Stimulated activated naive B cell treated with anti-CD40 and anti-IgM and Interleukin-4, amounts not matched to agents 10 μg/mL and 1 μg/mL and 100 μg/mL, for 72 hours (primary cell): ENCODE measurements at regions not wholly inside any gene's neighbourhood (a gene's known extent, or its start where the extent isn't known, plus 50 kb on each side); places are given as distances from the start of the nearest gene placed in this dataset.
A peak's percentile ranks its signal among the peaks of the same experiment; 100 is the strongest.

Source experiments
- ATAC-seq, 2 donors: fragments of 150-1000 bp; cut with Tn5 transposase; replicated peaks; 2 replicates each; pipeline ENCODE4 v1.10.0; 2021; ENCODE audit warnings: moderate library complexity in 1 of 2
- DNase-seq: peaks from one replicate; pipeline ENCODE4 v3.0.0; 2021
- H3K27ac Mint-ChIP-seq: one replicate; pipeline ENCODE4 v1.8.0; 2022; ENCODE audit warnings: mild to moderate bottlenecking, mixed read lengths
- H3K27me3 Mint-ChIP-seq, 2 donors: one replicate each; pipeline ENCODE4 v1.8.0; 2022; ENCODE audit warnings: mixed read lengths in 2 of 2
- H3K36me3 Mint-ChIP-seq, 2 donors: one replicate each; pipeline ENCODE4 v1.8.0; 2022; ENCODE audit warnings: mixed read lengths in 2 of 2, mild to moderate bottlenecking in 1 of 2
- H3K4me1 Mint-ChIP-seq, 2 donors: one replicate each; pipeline ENCODE4 v1.8.0; 2022; ENCODE audit warnings: mixed read lengths in 2 of 2, mild to moderate bottlenecking in 1 of 2
- H3K4me3 Mint-ChIP-seq, 2 donors: one replicate each; pipeline ENCODE4 v1.8.0; 2022; ENCODE audit warnings: mild to moderate bottlenecking in 2 of 2, mixed read lengths in 2 of 2, moderate library complexity in 1 of 2
- H3K9me3 Mint-ChIP-seq, 2 donors: one replicate each; pipeline ENCODE4 v1.8.0; 2022; ENCODE audit warnings: mixed read lengths in 2 of 2, mild to moderate bottlenecking in 1 of 2

DNA sequence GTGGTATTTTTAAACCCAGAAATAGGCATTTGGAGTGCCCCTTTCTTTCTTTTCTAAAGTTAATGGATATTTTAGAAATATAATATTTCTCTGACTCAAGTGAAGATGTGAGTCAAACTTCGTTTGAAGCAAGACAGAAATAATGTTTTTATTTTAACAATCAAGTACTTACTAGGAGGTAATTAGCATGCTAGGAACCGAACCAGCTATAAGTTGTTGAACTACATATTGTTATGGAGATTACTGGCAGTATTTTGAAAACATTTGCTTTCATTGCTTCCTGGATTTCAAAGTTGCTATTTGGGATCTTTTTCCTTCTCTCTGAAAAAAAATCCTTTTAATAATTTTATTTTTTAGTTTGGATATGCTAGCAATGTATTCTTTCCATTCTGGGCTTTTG, 225.2 kb downstream of the NEDD1 start:
- DNase-seq (no peak), ATAC-seq (no peak)
- no peaks in the 10 kb centered on the region for H3K4me1 Mint-ChIP-seq

DNA sequence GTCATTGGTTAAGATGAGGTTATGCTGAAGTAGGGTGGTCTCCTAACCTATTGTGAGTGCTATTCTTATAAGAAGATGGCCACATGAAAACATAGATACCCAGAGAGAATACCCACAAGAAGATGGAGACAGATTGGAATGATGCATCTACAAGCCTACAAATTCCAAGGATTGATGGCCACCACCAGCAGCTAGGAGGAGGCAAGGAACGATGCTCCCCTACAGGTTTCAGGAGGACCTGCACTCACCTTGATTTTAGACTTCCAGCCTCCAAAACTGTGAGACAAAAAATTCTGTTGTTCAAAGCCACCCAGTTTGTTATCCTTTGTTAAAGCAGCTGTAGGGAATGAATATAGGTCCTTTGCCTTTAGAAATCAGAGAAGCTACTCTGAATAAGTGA, 227.4 kb downstream of the NEDD1 start:
- no peaks in the 10 kb centered on the region for H3K4me1 Mint-ChIP-seq
- DNase-seq, result no peak
- H3K36me3 Mint-ChIP-seq, result no peaks in the 10 kb centered on the region
- peaks cover 5 to 10% of the 10 kb centered on the region in 2 donors for H3K27me3 Mint-ChIP-seq
- no peak for ATAC-seq
- no peak overlapping the region for H3K4me3 Mint-ChIP-seq
- no peak overlapping the region for H3K27ac Mint-ChIP-seq
- peaks cover 2 to 4% of the 10 kb centered on the region in 2 donors for H3K9me3 Mint-ChIP-seq

More for the DNA sequence above, 225.2 kb downstream of the NEDD1 start:
- Mint-ChIP-seq H3K4me3 (no peak overlapping the region), H3K27me3 (peaks cover 5 to 10% of the 10 kb centered on the region in 2 donors), H3K9me3 (peaks cover 3 to 6% of the 10 kb centered on the region in 2 donors), H3K36me3 (no peaks in the 10 kb centered on the region), H3K27ac (no peak overlapping the region)

DNA sequence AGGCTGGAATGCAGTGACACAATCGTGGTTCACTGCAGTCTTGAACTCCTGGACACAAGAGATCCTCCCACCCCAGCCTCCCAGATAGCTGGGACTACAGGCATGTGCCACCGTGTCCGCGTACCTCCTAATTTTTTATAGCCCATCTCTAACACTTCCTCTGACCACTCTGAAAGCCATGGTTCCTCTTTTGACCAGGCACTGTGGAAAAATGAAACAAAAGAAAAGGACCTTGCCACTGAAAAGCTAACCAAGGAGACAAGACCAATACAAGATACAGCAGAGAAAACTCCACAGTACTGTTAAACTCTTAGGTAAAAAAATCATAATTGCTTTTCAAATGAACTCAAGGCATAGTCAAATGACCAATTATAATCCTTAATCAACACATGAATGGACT, 233.3 kb downstream of the NEDD1 start:
- Mint-ChIP-seq H3K4me3 (no peak overlapping the region), H3K4me1 (no peaks in the 10 kb centered on the region), H3K27ac (no peak overlapping the region), H3K36me3 (no peaks in the 10 kb centered on the region), H3K27me3 (peaks cover 23 to 32% of the 10 kb centered on the region in 2 donors), H3K9me3 (peaks cover 0 to 4% of the 10 kb centered on the region in 2 donors)
- DNase-seq, result no peak
- no peak for ATAC-seq

DNA sequence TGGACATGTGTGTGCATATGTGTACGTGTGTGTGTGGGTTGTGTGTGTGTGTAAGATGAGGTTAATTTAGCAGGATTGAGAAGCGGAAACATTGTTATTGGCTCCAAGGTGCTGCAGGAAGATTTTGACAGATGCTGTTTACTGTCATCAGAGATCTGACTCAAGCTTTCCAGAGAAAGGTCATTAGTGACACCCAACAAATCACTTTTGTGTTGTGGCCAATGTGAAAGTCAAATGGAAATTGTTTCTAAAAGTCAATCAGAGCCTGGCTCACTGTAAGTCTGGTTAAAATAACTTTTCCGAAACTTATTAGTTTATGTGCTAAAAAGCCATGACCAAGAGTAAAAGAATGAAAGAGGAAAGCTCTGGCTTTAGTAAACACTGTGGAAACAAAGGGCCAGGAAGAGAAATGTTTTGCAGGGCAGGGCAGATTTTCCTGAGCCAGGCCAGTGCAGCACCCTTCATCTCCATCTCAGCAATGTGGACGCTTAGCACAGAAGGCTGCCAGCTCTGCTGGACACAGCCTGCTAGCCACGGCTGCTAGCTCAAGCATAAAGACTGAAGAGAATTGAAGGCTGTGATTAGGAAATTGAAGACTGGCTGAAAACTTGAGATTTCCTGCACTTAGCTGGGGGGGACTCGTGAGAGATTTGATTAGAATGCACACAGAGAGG, 235.8 kb downstream of the NEDD1 start:
- Mint-ChIP-seq H3K9me3 (peaks cover 0 to 4% of the 10 kb centered on the region in 2 donors), H3K4me3 (no peak overlapping the region), H3K27me3 (peaks cover 26 to 32% of the 10 kb centered on the region in 2 donors), H3K36me3 (no peaks in the 10 kb centered on the region), H3K27ac (no peak overlapping the region), H3K4me1 (no peaks in the 10 kb centered on the region)
- no peak for DNase-seq
- no peak for ATAC-seq

DNA sequence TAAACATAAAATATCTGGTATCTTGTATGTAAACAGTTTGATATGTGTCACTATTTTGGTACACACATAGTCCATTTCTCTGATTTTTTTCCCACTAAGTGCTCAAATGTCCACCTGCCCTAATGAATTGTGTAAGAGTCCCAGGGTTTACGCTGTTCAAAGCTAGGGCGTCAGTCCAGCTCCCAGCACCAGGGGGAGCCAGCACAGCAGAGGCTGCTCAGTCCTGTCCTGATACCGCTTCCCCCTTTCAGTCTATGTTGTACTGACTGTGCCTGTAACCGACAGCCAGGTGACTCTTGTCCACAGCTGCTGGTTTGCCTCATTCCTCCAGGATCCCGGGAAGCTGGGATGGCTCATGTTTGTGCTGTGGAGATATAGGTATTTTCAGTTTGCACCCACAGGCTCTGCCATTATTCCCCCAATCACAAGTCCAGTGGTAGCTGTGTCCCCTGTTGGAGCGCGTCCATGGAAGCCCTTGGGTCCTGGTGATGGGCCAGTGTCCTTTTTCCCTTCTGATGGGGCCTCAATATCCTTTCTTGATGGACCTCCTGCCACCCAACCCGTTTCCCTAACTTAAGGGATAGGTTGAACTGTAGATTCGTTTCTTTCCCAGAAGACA, 242.0 kb downstream of the NEDD1 start:
- Mint-ChIP-seq H3K27ac (no peak overlapping the region), H3K36me3 (no peaks in the 10 kb centered on the region), H3K4me1 (no peaks in the 10 kb centered on the region), H3K9me3 (no peaks in the 10 kb centered on the region), H3K4me3 (no peak overlapping the region), H3K27me3 (peaks cover 12 to 21% of the 10 kb centered on the region in 2 donors)
- ATAC-seq (peak; percentile 99 to 100), DNase-seq (peak; percentile 51)

DNA sequence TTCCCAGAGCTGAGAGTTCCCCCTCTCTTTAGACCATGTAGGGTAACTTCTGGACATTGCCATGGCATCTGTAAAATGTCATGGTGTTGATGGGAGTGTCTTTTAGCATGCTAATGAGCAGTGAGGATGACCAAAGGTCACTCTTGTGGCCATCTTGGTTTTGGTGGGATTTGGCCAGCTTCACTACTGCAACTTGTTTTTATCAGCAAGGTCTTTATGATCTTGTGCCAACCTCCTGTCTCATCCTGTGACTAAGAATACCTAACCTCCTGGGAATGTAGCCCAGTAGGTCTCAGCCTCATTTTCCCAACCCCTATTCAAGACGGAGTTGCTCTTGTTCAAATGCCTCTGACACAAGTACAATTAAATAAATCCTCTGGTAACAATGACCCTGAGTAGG, 244.4 kb downstream of the NEDD1 start:
- DNase-seq (no peak), ATAC-seq (no peak)
- H3K27me3 Mint-ChIP-seq, result peaks cover 3 to 16% of the 10 kb centered on the region in 2 donors
- H3K27ac Mint-ChIP-seq, result no peak overlapping the region
- no peak overlapping the region for H3K4me3 Mint-ChIP-seq
- H3K4me1 Mint-ChIP-seq, result no peaks in the 10 kb centered on the region
- H3K9me3 Mint-ChIP-seq, result no peaks in the 10 kb centered on the region
- H3K36me3 Mint-ChIP-seq, result no peaks in the 10 kb centered on the region

DNA sequence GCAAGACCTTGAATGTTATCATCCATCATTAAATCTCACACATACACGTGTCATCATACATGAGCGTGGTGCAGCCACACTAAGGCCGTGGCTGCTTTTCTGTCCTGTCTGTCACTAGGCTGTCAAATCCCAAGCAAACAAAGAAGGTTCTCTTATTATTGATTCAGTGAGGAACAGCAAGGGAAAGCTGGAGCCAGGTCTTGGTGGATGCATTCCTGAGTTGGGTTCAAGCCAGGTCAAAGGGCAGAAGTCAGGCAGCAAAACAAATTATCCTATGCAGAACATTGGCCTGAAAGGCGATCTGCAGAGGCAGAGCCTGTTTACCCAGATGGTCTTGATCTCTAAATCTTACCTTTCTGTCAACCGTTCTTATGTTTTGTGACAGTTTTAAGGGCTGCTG, 252.3 kb downstream of the NEDD1 start:
- no peak for ATAC-seq
- H3K27ac Mint-ChIP-seq, result no peak overlapping the region
- no peaks in the 10 kb centered on the region for H3K4me1 Mint-ChIP-seq
- H3K9me3 Mint-ChIP-seq, result no peaks in the 10 kb centered on the region
- no peaks in the 10 kb centered on the region for H3K36me3 Mint-ChIP-seq
- DNase-seq, result no peak
- H3K4me3 Mint-ChIP-seq, result no peak overlapping the region
- peaks cover 4 to 7% of the 10 kb centered on the region in 2 donors for H3K27me3 Mint-ChIP-seq

DNA sequence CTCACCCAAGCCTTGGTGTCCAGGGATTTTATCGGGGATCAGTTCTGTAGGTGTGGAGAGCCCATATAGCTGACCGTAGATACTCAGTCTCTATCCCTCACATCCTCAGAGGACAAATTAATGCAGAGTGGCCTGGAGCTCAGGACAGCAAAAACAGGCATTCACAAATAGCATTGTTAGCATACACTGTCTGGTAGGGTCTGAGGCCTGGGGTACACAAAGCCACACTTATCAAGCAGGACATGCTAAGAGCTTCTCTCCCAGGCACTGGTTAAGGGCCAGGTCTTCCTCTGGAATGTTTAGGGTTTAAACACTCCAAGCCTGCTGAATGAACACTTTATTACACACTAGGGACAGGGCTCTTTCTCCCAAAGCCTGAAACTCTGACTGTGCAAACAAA, 253.2 kb downstream of the NEDD1 start:
- no peaks in the 10 kb centered on the region for H3K4me1 Mint-ChIP-seq
- no peaks in the 10 kb centered on the region for H3K36me3 Mint-ChIP-seq
- no peak overlapping the region for H3K4me3 Mint-ChIP-seq
- H3K27me3 Mint-ChIP-seq, result peaks cover 0 to 4% of the 10 kb centered on the region in 2 donors
- ATAC-seq (no peak), DNase-seq (no peak)
- no peak overlapping the region for H3K27ac Mint-ChIP-seq
- no peaks in the 10 kb centered on the region for H3K9me3 Mint-ChIP-seq

DNA sequence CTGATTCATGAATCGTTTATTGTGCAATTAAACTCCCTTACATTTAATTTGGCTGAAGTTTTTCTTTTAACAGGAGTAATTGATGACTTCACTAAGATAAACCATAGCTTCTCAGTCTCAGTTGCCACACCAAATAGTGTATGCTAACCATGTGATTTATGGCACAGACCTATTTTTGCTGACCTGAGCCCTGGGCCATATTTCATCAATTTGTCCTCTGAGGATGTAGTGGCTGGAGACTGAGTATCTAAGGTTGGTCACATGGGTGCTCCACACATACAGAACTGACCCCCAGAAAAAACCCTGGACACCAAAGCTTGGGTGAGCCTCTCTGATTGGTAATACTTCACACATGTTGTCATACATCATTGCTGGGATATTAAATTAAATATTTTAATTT, 255.1 kb downstream of the NEDD1 start:
- H3K27me3 Mint-ChIP-seq, result peaks cover 0 to 4% of the 10 kb centered on the region in 2 donors
- no peaks in the 10 kb centered on the region for H3K4me1 Mint-ChIP-seq
- no peaks in the 10 kb centered on the region for H3K36me3 Mint-ChIP-seq
- H3K4me3 Mint-ChIP-seq, result no peak overlapping the region
- no peak overlapping the region for H3K27ac Mint-ChIP-seq
- H3K9me3 Mint-ChIP-seq, result no peaks in the 10 kb centered on the region
- ATAC-seq, result no peak
- DNase-seq, result no peak

DNA sequence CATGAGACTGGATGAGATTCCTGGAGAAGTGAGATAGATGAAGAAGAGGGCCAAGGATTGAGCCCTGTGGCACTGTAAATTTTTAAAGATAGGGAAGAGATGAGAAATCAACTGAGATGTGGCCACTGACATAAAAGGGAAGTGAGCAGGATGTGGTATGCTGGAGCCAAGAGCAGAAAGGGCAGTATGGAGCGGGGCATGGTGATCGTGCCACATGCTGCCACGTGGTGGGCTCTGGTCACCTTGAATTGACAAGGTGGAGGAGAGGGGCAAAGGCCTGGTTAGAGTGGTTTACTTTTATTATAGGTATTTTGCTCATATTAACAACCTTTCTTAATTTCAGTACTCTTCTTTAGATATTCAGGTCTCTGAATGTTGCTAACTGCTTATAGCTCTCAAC, 257.9 kb downstream of the NEDD1 start:
- peaks cover 0 to 4% of the 10 kb centered on the region in 2 donors for H3K27me3 Mint-ChIP-seq
- DNase-seq, result no peak
- no peak overlapping the region for H3K4me3 Mint-ChIP-seq
- peak; percentile 37 to 44 for ATAC-seq
- no peaks in the 10 kb centered on the region for H3K4me1 Mint-ChIP-seq
- H3K36me3 Mint-ChIP-seq, result no peaks in the 10 kb centered on the region
- H3K27ac Mint-ChIP-seq, result no peak overlapping the region
- no peaks in the 10 kb centered on the region for H3K9me3 Mint-ChIP-seq

DNA sequence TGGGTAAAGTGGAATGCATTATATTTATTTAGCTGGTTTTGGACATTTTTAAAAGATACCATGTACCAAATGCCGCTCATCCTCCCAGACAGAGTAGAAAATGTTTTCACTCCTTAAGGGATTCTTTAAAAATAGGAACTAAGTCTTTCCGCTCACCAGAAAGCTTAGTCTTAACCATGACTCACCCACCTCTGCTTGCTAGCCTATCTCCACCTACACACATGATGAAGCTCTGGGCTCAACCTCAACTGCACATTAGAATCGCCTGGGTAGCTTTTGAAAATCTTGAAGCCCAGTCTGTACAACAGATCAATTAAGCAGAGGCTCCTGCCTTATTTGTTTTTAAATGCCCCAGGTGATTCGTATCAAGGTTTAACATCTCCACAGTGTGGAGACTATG, 260.5 kb downstream of the NEDD1 start:
- no peak overlapping the region for H3K4me3 Mint-ChIP-seq
- DNase-seq, result no peak
- H3K36me3 Mint-ChIP-seq, result no peaks in the 10 kb centered on the region
- peak; percentile 58 to 65 for ATAC-seq
- no peaks in the 10 kb centered on the region for H3K9me3 Mint-ChIP-seq
- H3K27ac Mint-ChIP-seq, result no peak overlapping the region
- no peaks in the 10 kb centered on the region for H3K4me1 Mint-ChIP-seq
- peaks cover 0 to 4% of the 10 kb centered on the region in 2 donors for H3K27me3 Mint-ChIP-seq

DNA sequence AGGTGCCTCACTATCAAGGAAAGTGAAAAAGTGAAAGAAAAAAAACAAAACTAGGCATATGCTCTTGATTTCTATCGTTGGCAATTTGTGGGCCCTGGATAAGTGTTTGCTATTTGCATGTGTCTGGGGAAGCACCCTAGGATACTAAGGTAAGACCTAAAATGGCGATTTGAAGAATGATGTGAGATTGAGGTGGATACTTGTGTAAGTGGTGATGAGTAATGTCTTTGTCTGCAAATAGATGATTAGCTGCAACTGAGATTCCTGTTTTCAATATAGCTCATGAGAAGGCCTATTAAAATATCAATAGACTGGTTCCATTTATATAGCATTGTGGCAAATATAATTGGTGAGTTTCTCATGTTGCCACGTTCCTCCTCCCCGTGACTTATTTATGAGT, 261.7 kb downstream of the NEDD1 start:
- DNase-seq (no peak), ATAC-seq (peak; percentile 71)
- Mint-ChIP-seq H3K27me3 (peaks cover 0 to 4% of the 10 kb centered on the region in 2 donors), H3K4me3 (no peak overlapping the region), H3K4me1 (no peaks in the 10 kb centered on the region), H3K9me3 (no peaks in the 10 kb centered on the region), H3K27ac (peak overlapping the region; percentile 6), H3K36me3 (no peaks in the 10 kb centered on the region)

DNA sequence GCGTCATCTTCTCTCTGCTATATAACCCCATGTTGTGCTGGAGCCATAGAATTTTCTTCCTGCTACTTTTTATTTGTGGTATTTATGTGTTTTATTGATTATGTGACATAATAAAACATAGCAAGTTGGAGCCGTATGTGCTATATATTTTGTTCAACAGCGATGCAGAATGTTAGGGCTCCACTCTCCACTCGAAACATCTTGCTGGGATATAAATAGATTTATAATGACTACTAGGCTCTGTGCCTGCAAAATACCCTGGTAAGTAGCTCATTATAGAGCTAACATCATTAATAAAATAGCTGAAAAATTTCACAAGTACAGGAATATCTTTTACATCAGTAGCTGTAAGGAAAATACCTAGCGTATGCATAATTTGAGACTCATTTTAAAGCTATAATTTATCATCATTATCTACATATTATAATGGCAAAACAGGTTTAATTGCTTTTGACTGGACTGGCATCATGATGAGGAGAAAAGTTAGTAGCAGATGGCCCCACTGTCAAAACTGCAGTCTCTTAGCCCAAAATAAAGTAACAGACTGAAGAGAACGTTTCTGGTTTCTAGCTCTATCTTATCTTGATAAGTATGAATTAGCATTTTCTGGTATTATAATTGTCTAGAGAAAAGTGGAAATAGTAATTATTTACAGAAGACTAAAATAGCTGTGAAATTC, 263.0 kb downstream of the NEDD1 start:
- no peaks in the 10 kb centered on the region for H3K36me3 Mint-ChIP-seq
- no peaks in the 10 kb centered on the region for H3K9me3 Mint-ChIP-seq
- no peak overlapping the region for H3K27ac Mint-ChIP-seq
- DNase-seq (no peak), ATAC-seq (no peak)
- H3K4me1 Mint-ChIP-seq, result no peaks in the 10 kb centered on the region
- H3K27me3 Mint-ChIP-seq, result no peaks in the 10 kb centered on the region
- H3K4me3 Mint-ChIP-seq, result no peak overlapping the region

DNA sequence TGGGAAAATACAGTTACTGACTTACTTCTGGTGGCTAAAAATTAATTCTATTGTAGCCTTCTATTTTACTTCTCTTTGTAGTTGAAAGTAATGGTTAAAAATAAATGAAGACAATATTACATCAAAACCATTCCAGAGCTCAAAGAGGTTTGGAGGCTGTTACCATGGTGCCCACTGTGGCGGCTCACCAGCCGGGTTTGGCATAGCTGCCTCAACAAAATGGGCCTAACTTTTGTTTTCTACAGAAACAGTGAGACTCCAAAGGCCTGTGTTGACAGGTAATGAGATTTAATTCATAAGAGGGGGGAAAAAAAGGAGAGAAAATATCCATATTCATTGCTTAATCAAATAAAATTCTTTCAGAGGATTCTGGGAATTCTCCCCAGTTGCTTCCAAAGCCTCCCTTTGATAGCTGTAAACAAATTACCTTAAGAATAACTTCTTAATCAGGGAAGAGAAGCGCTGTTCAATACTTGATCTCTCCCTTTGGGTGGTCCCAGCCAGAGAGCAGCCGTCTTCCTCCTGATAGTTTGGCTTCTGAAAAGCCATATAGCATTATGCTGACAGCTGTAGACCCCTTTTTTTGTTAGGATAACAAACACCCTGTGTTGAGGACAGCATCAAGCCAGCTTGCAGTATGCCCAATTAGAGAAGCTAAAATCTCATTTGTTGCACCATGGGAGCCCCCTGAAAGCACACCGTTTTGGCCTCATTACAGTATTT, 266.8 kb downstream of the NEDD1 start:
- ATAC-seq (no peak), DNase-seq (no peak)
- Mint-ChIP-seq H3K9me3 (no peaks in the 10 kb centered on the region), H3K27ac (no peak overlapping the region), H3K27me3 (no peaks in the 10 kb centered on the region), H3K36me3 (no peaks in the 10 kb centered on the region), H3K4me1 (no peaks in the 10 kb centered on the region), H3K4me3 (no peak overlapping the region)
